ENCODE measurements at regions not wholly inside any gene's neighbourhood (a gene's known extent, or its start where the extent isn't known, plus 50 kb on each side); places are given as distances from the start of the nearest gene placed in this dataset.

DNA sequence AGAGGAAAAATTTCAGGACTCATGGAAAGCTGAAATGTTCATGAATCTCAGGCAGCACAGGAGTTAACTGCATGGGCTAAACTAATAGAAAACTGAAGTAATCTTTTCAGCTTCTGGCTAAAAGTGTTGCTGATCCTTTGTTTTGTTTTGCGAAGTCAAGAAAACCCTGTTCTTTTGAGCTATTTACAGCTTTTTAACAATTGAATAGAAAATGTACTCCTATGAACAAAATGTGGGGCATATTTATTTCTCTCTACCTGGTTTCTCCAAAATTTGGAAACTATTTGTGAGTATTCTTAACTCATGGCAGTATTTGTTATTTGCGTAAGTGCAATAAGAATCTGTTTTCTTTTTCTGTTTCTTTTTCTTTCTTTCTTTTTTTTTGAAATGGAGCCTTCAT lies 818.8 kb upstream of the CITED2 start:
- TF ChIP-seq, protein P1, sequence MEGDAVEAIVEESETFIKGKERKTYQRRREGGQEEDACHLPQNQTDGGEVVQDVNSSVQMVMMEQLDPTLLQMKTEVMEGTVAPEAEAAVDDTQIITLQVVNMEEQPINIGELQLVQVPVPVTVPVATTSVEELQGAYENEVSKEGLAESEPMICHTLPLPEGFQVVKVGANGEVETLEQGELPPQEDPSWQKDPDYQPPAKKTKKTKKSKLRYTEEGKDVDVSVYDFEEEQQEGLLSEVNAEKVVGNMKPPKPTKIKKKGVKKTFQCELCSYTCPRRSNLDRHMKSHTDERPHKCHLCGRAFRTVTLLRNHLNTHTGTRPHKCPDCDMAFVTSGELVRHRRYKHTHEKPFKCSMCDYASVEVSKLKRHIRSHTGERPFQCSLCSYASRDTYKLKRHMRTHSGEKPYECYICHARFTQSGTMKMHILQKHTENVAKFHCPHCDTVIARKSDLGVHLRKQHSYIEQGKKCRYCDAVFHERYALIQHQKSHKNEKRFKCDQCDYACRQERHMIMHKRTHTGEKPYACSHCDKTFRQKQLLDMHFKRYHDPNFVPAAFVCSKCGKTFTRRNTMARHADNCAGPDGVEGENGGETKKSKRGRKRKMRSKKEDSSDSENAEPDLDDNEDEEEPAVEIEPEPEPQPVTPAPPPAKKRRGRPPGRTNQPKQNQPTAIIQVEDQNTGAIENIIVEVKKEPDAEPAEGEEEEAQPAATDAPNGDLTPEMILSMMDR (IDR thresholded peaks at IDR 0.05): no peak
- no peak for TF ChIP-seq EZH2 (IDR thresholded peaks at IDR 0.05)
